ENCODE measurements at regions not wholly inside any gene's neighbourhood (a gene's known extent, or its start where the extent isn't known, plus 50 kb on each side); places are given as distances from the start of the nearest gene placed in this dataset.

DNA sequence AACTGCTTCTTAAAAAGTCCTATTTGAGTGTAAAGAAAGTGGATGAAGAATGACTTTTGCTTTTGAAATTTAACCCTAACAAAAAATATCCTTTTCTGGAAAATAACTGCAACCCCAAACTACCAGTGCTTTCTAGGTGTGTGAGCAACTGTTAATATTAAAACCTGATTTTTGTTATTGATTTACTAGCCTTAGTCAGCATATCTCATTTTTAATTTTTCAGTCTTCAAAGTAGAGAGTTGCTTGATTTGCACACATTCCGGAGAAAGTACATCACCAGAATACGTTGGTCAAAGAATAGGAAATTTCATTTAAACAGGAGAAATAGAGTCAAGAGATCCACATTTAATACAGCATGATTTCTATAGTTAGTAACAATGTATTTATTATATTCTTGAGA is 141.8 kb upstream of the ADAMTS5 start:
- no peaks in the 10 kb centered on the region for H3K27me3 ChIP-seq (ENCODE audit: low read length)
- no peak for DNase-seq
- no peaks in the 10 kb centered on the region for H3K79me2 ChIP-seq (ENCODE audit: low read length)
- H3K9me2 ChIP-seq (replicated peaks; ENCODE audit: insufficient read depth, low read length) = no peaks in the 10 kb centered on the region; the same call in 1 of the 2 replicates
- H3K4me3 ChIP-seq (ENCODE audit: low read length) = no peak overlapping the region
- peaks cover 39% of the 10 kb centered on the region for H3K9me3 ChIP-seq (ENCODE audit: low read length)
- H4K20me1 ChIP-seq (ENCODE audit: insufficient read depth, low read depth, low read length) = no peaks in the 10 kb centered on the region
- H3K9ac ChIP-seq (ENCODE audit: low read length) = no peak overlapping the region
- H3K4me2 ChIP-seq (ENCODE audit: low read depth, low read length, poor library complexity, severe bottlenecking) = no peak overlapping the region
- no peaks in the 10 kb centered on the region for H3K4me1 ChIP-seq (ENCODE audit: low read length)
- no peaks in the 10 kb centered on the region for H3K36me3 ChIP-seq (ENCODE audit: insufficient read depth, low read length)
- H2AFZ ChIP-seq (ENCODE audit: low read length) = no peak overlapping the region
- no peak overlapping the region for H3K27ac ChIP-seq (ENCODE audit: low read length)

DNA sequence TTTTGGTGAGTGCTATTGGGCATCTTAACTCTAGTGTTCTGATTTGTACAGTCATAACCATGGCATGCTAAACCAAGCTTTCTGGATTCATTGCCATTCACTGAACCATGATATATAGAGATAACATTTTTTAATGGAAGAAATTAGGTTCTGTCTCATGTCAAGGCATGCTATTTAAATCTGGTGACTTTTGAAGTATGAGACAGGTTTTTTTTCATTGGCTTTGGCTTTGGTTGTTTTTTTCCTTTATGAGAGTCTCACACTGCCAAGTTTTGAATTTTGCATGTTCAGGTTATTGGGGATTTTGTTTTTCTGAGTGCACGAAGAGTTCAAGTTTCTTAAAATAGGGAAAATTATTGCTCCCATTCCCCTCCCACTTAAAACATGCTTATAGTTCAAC is 141.3 kb upstream of the ADAMTS5 start:
- Histone ChIP-seq H3K9me2 (replicated peaks; ENCODE audit: insufficient read depth, low read length) (no peaks in the 10 kb centered on the region; the same call in 1 of the 2 replicates), H4K20me1 (ENCODE audit: insufficient read depth, low read depth, low read length) (no peaks in the 10 kb centered on the region), H3K4me1 (ENCODE audit: low read length) (no peaks in the 10 kb centered on the region), H3K79me2 (ENCODE audit: low read length) (no peaks in the 10 kb centered on the region), H3K4me2 (ENCODE audit: low read depth, low read length, poor library complexity, severe bottlenecking) (no peak overlapping the region), H3K9me3 (ENCODE audit: low read length) (peaks cover 37% of the 10 kb centered on the region), H3K9ac (ENCODE audit: low read length) (no peak overlapping the region), H3K27me3 (ENCODE audit: low read length) (no peaks in the 10 kb centered on the region), H3K4me3 (ENCODE audit: low read length) (no peak overlapping the region), H3K36me3 (ENCODE audit: insufficient read depth, low read length) (no peaks in the 10 kb centered on the region), H3K27ac (ENCODE audit: low read length) (no peak overlapping the region), H2AFZ (ENCODE audit: low read length) (no peak overlapping the region)
- no peak for DNase-seq

DNA sequence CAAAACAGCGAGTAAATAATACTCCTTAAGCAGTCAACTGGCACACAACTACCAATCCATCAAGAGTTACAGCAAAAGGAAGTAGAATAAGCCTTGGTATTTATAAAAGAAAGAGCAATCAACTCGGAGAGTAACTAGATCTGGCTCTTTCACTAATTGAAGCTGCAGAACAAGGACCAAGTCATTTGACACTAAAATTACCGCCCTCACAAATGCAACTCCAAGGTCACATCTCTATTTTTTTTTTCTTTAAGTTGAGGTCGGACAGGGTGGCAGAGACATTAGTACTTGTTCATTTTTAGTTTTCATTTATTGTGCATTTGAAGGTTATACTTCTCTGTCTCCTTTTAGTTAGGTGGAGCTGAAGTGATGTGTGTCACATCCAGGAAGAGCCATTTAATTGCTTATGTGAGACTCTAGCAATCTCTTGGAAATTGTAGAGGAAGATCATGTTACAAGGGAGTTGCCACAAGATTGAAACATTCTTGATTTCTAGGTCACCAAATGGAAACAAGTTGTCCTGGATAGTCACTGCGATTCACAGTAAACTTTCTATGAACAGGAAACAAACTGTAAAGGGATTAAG is 138.1 kb upstream of the ADAMTS5 start:
- H3K9me2 ChIP-seq (replicated peaks; ENCODE audit: insufficient read depth, low read length) = no peaks in the 10 kb centered on the region; the same call in 1 of the 2 replicates
- no peak overlapping the region for H3K27ac ChIP-seq (ENCODE audit: low read length)
- no peak overlapping the region for H3K9ac ChIP-seq (ENCODE audit: low read length)
- no peaks in the 10 kb centered on the region for H3K79me2 ChIP-seq (ENCODE audit: low read length)
- no peak overlapping the region for H3K4me3 ChIP-seq (ENCODE audit: low read length)
- no peaks in the 10 kb centered on the region for H4K20me1 ChIP-seq (ENCODE audit: insufficient read depth, low read depth, low read length)
- H3K4me1 ChIP-seq (ENCODE audit: low read length) = no peaks in the 10 kb centered on the region
- no peak overlapping the region for H2AFZ ChIP-seq (ENCODE audit: low read length)
- H3K4me2 ChIP-seq (ENCODE audit: low read depth, low read length, poor library complexity, severe bottlenecking) = no peak overlapping the region
- no peak for DNase-seq
- H3K36me3 ChIP-seq (ENCODE audit: insufficient read depth, low read length) = no peaks in the 10 kb centered on the region
- H3K27me3 ChIP-seq (ENCODE audit: low read length) = no peaks in the 10 kb centered on the region
- H3K9me3 ChIP-seq (ENCODE audit: low read length) = peaks cover 43% of the 10 kb centered on the region

DNA sequence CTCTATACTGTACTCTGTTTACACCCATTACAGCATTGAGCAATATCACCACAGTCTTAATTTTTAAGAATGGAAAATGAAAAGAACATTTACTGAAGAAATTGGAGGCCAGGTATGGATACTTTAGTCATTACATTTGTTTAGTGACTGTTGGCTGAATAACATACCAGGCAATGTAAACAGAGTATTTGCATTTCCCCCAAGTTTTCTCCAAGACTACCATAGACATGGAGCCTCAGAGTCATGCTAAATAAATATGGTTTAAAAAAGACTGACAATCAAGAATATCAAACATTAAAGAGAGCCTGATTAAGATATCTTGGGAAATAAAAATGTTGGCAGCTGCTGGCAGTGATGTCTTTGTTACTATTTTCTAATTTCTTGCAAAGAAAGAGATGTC is 136.9 kb upstream of the ADAMTS5 start:
- no peaks in the 10 kb centered on the region for H3K4me1 ChIP-seq (ENCODE audit: low read length)
- peaks cover 40% of the 10 kb centered on the region for H3K9me3 ChIP-seq (ENCODE audit: low read length)
- H3K4me3 ChIP-seq (ENCODE audit: low read length) = no peak overlapping the region
- H3K9me2 ChIP-seq (replicated peaks; ENCODE audit: insufficient read depth, low read length) = no peaks in the 10 kb centered on the region; the same call in 1 of the 2 replicates
- H3K9ac ChIP-seq (ENCODE audit: low read length) = no peak overlapping the region
- no peaks in the 10 kb centered on the region for H4K20me1 ChIP-seq (ENCODE audit: insufficient read depth, low read depth, low read length)
- H3K4me2 ChIP-seq (ENCODE audit: low read depth, low read length, poor library complexity, severe bottlenecking) = no peak overlapping the region
- no peak overlapping the region for H3K27ac ChIP-seq (ENCODE audit: low read length)
- no peak for DNase-seq
- H2AFZ ChIP-seq (ENCODE audit: low read length) = no peak overlapping the region
- H3K79me2 ChIP-seq (ENCODE audit: low read length) = no peaks in the 10 kb centered on the region
- no peaks in the 10 kb centered on the region for H3K36me3 ChIP-seq (ENCODE audit: insufficient read depth, low read length)
- H3K27me3 ChIP-seq (ENCODE audit: low read length) = no peaks in the 10 kb centered on the region

DNA sequence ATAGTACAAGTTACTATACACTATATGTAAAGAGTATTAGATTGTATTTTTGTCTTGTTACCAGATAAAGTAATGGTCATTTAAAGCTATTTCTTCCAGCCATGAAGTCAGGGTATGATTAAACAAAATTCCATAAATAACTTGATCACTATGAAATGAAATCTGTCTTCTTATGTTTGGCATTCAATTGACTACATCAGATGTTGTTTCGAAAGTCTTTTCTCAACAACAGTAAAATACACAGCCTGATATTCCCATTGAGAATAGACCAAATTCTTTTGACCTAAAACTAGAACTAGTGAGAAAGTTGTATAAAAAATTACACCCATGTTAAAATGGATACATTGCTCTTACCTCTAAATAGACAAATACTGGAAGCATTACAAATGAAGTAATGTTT is 134.6 kb upstream of the ADAMTS5 start:
- Histone ChIP-seq H3K9me2 (replicated peaks; ENCODE audit: insufficient read depth, low read length) (no peaks in the 10 kb centered on the region; the same call in 1 of the 2 replicates), H3K4me1 (ENCODE audit: low read length) (no peaks in the 10 kb centered on the region), H3K36me3 (ENCODE audit: insufficient read depth, low read length) (no peaks in the 10 kb centered on the region), H3K9me3 (ENCODE audit: low read length) (peaks cover 38% of the 10 kb centered on the region), H3K9ac (ENCODE audit: low read length) (no peak overlapping the region), H3K79me2 (ENCODE audit: low read length) (no peaks in the 10 kb centered on the region), H3K4me3 (ENCODE audit: low read length) (no peak overlapping the region), H2AFZ (ENCODE audit: low read length) (no peak overlapping the region), H3K27ac (ENCODE audit: low read length) (no peak overlapping the region), H4K20me1 (ENCODE audit: insufficient read depth, low read depth, low read length) (no peaks in the 10 kb centered on the region), H3K27me3 (ENCODE audit: low read length) (no peaks in the 10 kb centered on the region), H3K4me2 (ENCODE audit: low read depth, low read length, poor library complexity, severe bottlenecking) (no peak overlapping the region)
- no peak for DNase-seq

DNA sequence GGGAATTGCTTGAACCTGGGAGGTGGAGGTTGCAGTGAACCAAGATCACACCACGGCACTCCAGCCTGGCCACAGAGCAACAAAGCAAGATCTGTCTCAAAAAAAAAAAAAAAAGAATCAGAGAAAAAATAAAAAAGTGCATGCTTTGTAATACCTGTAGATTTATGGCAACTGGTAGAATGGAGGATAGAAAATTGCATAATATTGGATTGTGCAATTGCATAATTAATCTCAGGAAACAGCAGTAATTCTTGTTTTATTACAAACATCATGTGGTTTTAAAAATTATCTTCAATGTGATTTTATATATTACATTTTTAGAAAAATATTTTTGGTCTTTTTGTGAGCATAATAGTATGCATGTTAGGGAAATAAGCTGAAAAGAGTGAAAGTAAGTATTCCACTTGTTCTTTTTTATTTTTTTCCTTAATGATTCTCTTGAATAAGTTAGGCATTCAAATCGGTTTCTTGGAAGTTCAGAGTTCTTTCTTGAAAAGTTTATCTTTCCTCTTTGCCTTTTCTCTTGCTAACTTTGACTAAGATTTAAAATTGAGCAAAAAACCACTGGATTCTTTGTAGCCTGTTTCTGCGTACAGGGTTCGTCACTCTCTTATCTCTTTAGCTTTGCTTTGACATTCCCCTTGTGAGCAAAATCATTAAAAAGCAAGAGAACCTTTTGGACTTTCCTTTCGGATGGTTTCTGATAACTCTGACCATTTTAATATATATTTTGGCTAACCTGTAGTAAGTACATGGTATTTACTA is 127.5 kb upstream of the ADAMTS5 start:
- Histone ChIP-seq H3K27me3 (ENCODE audit: low read length) (no peaks in the 10 kb centered on the region), H4K20me1 (ENCODE audit: insufficient read depth, low read depth, low read length) (no peaks in the 10 kb centered on the region), H3K4me3 (ENCODE audit: low read length) (no peak overlapping the region), H3K4me1 (ENCODE audit: low read length) (no peaks in the 10 kb centered on the region), H3K9me2 (replicated peaks; ENCODE audit: insufficient read depth, low read length) (no peaks in the 10 kb centered on the region), H3K36me3 (ENCODE audit: insufficient read depth, low read length) (no peaks in the 10 kb centered on the region), H3K79me2 (ENCODE audit: low read length) (no peaks in the 10 kb centered on the region), H3K4me2 (ENCODE audit: low read depth, low read length, poor library complexity, severe bottlenecking) (no peak overlapping the region), H3K9me3 (ENCODE audit: low read length) (peaks cover 28% of the 10 kb centered on the region), H2AFZ (ENCODE audit: low read length) (no peak overlapping the region), H3K27ac (ENCODE audit: low read length) (no peak overlapping the region), H3K9ac (ENCODE audit: low read length) (no peak overlapping the region)
- no peak for DNase-seq

DNA sequence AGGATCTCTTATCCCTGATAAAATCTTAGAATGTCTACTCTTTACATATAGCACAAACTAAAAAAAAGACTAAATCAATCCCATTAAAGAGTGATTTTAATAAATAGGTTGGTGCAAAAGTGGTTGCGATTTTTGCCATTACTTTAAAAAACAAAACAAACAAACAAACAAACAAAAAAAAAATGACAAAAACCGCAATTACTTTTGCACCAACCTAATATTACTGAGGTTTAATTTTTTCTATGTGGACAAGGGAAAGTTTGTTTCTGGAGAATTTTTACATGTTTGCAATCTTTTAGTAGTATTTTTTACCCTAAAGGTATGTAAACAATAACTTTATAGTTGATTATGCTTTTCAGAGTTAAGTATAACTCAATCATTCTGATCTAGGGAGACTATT is 119.7 kb upstream of the ADAMTS5 start:
- no peaks in the 10 kb centered on the region for H3K9me2 ChIP-seq (replicated peaks; ENCODE audit: insufficient read depth, low read length)
- no peak overlapping the region for H3K4me2 ChIP-seq (ENCODE audit: low read depth, low read length, poor library complexity, severe bottlenecking)
- H2AFZ ChIP-seq (ENCODE audit: low read length) = no peak overlapping the region
- no peaks in the 10 kb centered on the region for H3K79me2 ChIP-seq (ENCODE audit: low read length)
- peaks cover 27% of the 10 kb centered on the region for H3K9me3 ChIP-seq (ENCODE audit: low read length)
- no peak overlapping the region for H3K27ac ChIP-seq (ENCODE audit: low read length)
- no peak overlapping the region for H3K4me3 ChIP-seq (ENCODE audit: low read length)
- H3K27me3 ChIP-seq (ENCODE audit: low read length) = no peaks in the 10 kb centered on the region
- no peak overlapping the region for H3K9ac ChIP-seq (ENCODE audit: low read length)
- no peak for DNase-seq
- no peaks in the 10 kb centered on the region for H3K36me3 ChIP-seq (ENCODE audit: insufficient read depth, low read length)
- H3K4me1 ChIP-seq (ENCODE audit: low read length) = no peaks in the 10 kb centered on the region
- H4K20me1 ChIP-seq (ENCODE audit: insufficient read depth, low read depth, low read length) = no peaks in the 10 kb centered on the region

DNA sequence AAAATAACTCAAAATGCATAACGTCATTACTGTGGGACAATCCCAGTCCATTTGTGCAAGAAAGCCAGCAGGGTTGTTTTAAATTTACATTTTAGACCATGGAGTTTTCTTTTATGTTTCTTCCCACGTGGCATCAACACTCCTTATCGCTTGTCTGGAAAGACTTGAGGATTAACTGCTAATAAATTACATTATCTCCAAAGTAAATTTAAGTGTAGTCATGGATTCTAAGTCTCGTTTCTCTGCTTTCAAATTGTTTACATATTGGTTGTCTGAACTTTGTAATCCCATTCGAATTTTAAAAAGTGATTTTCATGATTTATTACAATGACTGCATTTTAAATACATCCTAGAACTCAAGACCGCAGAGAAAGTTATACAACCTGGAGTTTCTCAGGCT is 119.3 kb upstream of the ADAMTS5 start:
- no peak overlapping the region for H2AFZ ChIP-seq (ENCODE audit: low read length)
- no peaks in the 10 kb centered on the region for H4K20me1 ChIP-seq (ENCODE audit: insufficient read depth, low read depth, low read length)
- no peaks in the 10 kb centered on the region for H3K9me2 ChIP-seq (replicated peaks; ENCODE audit: insufficient read depth, low read length)
- H3K4me2 ChIP-seq (ENCODE audit: low read depth, low read length, poor library complexity, severe bottlenecking) = no peak overlapping the region
- no peak overlapping the region for H3K4me3 ChIP-seq (ENCODE audit: low read length)
- H3K36me3 ChIP-seq (ENCODE audit: insufficient read depth, low read length) = no peaks in the 10 kb centered on the region
- no peak for DNase-seq
- no peaks in the 10 kb centered on the region for H3K79me2 ChIP-seq (ENCODE audit: low read length)
- peaks cover 27% of the 10 kb centered on the region for H3K9me3 ChIP-seq (ENCODE audit: low read length)
- no peaks in the 10 kb centered on the region for H3K4me1 ChIP-seq (ENCODE audit: low read length)
- no peak overlapping the region for H3K27ac ChIP-seq (ENCODE audit: low read length)
- no peaks in the 10 kb centered on the region for H3K27me3 ChIP-seq (ENCODE audit: low read length)
- no peak overlapping the region for H3K9ac ChIP-seq (ENCODE audit: low read length)
